ENCODE measurements at regions not wholly inside any gene's neighbourhood (a gene's known extent, or its start where the extent isn't known, plus 50 kb on each side); places are given as distances from the start of the nearest gene placed in this dataset.

GRCh38 chr5:56676091-56676768, 139.1 kb upstream of the MAP3K1 start:
- H3K27ac ChIP-seq (replicated peaks in 1 of 4) = no peak overlapping the region
- no peak for TF ChIP-seq POLR2A (IDR thresholded peaks at IDR 0.05; ENCODE audit: low read depth)
- TF ChIP-seq POLR2AphosphoS5 (IDR thresholded peaks at IDR 0.05) = no peak
- no peak for TF ChIP-seq CTCF (IDR thresholded peaks at IDR 0.05)
- TF ChIP-seq EP300 (IDR thresholded peaks at IDR 0.05) = no peak
- H3K27me3 ChIP-seq = no peaks in the 10 kb centered on the region
- 54% methylated on average over 4 of the region's 4 CpGs for WGBS
- no peaks in the 10 kb centered on the region for H3K9me3 ChIP-seq
- H3K4me3 ChIP-seq = no peak overlapping the region
- no peak for DNase-seq (ENCODE audit: extremely low spot score)
- peaks cover 0 to 5% (median 0%) of the 10 kb centered on the region in 4 donors for H3K4me1 ChIP-seq
- intact Hi-C loops (cut with DNase I) = no loop called here
- no peaks in the 10 kb centered on the region for H3K36me3 ChIP-seq

GRCh38 chr5:56674441-56674840, 140.9 kb upstream of the MAP3K1 start:
- H3K27me3 ChIP-seq = no peaks in the 10 kb centered on the region
- no peak for DNase-seq (ENCODE audit: extremely low spot score)
- intact Hi-C loops (cut with DNase I) = no loop called here
- no peak overlapping the region for H3K4me3 ChIP-seq
- no peaks in the 10 kb centered on the region for H3K36me3 ChIP-seq
- TF ChIP-seq POLR2AphosphoS5 (IDR thresholded peaks at IDR 0.05) = no peak
- no peak for TF ChIP-seq EP300 (IDR thresholded peaks at IDR 0.05)
- TF ChIP-seq POLR2A (IDR thresholded peaks at IDR 0.05; ENCODE audit: low read depth) = no peak
- H3K4me1 ChIP-seq = peaks cover 0 to 5% (median 4%) of the 10 kb centered on the region in 4 donors
- H3K27ac ChIP-seq (replicated peaks in 1 of 4) = no peak overlapping the region
- no peaks in the 10 kb centered on the region for H3K9me3 ChIP-seq
- WGBS = 71% methylated on average over 3 of the region's 3 CpGs

- Histone ChIP-seq H3K4me1 (peaks cover 0 to 5% (median 4%) of the 10 kb centered on the region in 4 donors), H3K9me3 (no peaks in the 10 kb centered on the region), H3K27me3 (no peaks in the 10 kb centered on the region), H3K4me3 (no peak overlapping the region), H3K27ac (replicated peaks in 1 of 4) (no peak overlapping the region), H3K36me3 (no peaks in the 10 kb centered on the region)
- DNase-seq (ENCODE audit: extremely low spot score) = no peak
- TF ChIP-seq POLR2AphosphoS5 (IDR thresholded peaks at IDR 0.05) = no peak
- no peak for TF ChIP-seq POLR2A (IDR thresholded peaks at IDR 0.05; ENCODE audit: low read depth)
- no peak for TF ChIP-seq EP300 (IDR thresholded peaks at IDR 0.05)
- no peak for TF ChIP-seq CTCF (IDR thresholded peaks at IDR 0.05)
- intact Hi-C loops (cut with DNase I) = no loop called here
- 86% methylated on average over 5 of the region's 5 CpGs for WGBS
Measured at GRCh38 chr5:56673171-56673570, 142.2 kb upstream of the MAP3K1 start.

- DNase-seq (ENCODE audit: extremely low spot score) = no peak
- H3K9me3 ChIP-seq = no peaks in the 10 kb centered on the region
- no peaks in the 10 kb centered on the region for H3K36me3 ChIP-seq
- H3K4me3 ChIP-seq = no peak overlapping the region
- H3K4me1 ChIP-seq = peaks cover 0 to 5% (median 2%) of the 10 kb centered on the region in 4 donors
- TF ChIP-seq EP300 (IDR thresholded peaks at IDR 0.05) (no peak), POLR2A (IDR thresholded peaks at IDR 0.05; ENCODE audit: low read depth) (no peak), CTCF (IDR thresholded peaks at IDR 0.05) (no peak), POLR2AphosphoS5 (IDR thresholded peaks at IDR 0.05) (no peak)
- H3K27ac ChIP-seq (replicated peaks in 1 of 4) = no peak overlapping the region
- 80% methylated on average over 4 of the region's 4 CpGs for WGBS
- no peaks in the 10 kb centered on the region for H3K27me3 ChIP-seq
- intact Hi-C loops (cut with DNase I) = no loop called here
Measured at GRCh38 chr5:56671571-56671970, 143.8 kb upstream of the MAP3K1 start.

- H3K27me3 ChIP-seq = no peaks in the 10 kb centered on the region
- no peak overlapping the region for H3K27ac ChIP-seq (replicated peaks in 1 of 4)
- WGBS = 97% methylated on average over 2 of the region's 2 CpGs
- H3K4me3 ChIP-seq = no peak overlapping the region
- no peak for DNase-seq (ENCODE audit: extremely low spot score)
- peaks cover 0 to 5% (median 2%) of the 10 kb centered on the region in 4 donors for H3K4me1 ChIP-seq
- H3K36me3 ChIP-seq = no peaks in the 10 kb centered on the region
- intact Hi-C loops (cut with DNase I) = no loop called here
- TF ChIP-seq POLR2A (IDR thresholded peaks at IDR 0.05; ENCODE audit: low read depth) = no peak
- no peak for TF ChIP-seq EP300 (IDR thresholded peaks at IDR 0.05)
- no peak for TF ChIP-seq POLR2AphosphoS5 (IDR thresholded peaks at IDR 0.05)
- no peak for TF ChIP-seq CTCF (IDR thresholded peaks at IDR 0.05)
- no peaks in the 10 kb centered on the region for H3K9me3 ChIP-seq
Measured at GRCh38 chr5:56670916-56671315, 144.4 kb upstream of the MAP3K1 start.
